Thymus (tissue), 11 donors: ENCODE measurements at regions not wholly inside any gene's neighbourhood (a gene's known extent, or its start where the extent isn't known, plus 50 kb on each side); places are given as distances from the start of the nearest gene placed in this dataset.

Source experiments
- DNase-seq, 9 donors: peaks; one replicate each; pipeline ENCODE4 v3.0.0-alpha.2; 2013; ENCODE audit warnings: low spot score in 9 of 9, low read depth in 6 of 9, missing footprints in 1 of 9
- H3K27ac ChIP-seq, 2 donors: one replicate each; pipeline ENCODE4 v1.5.1; 2013; ENCODE audit warnings: control low read depth in 1 of 2, low read depth in 1 of 2, low read length in 1 of 2, mild to moderate bottlenecking in 1 of 2, moderate library complexity in 1 of 2
- H3K27me3 ChIP-seq, 2 donors: one replicate each; pipeline ENCODE4 v1.5.1; 2013; ENCODE audit warnings: low read length in 1 of 2; ENCODE audit not compliant: control insufficient read depth in 2 of 2, insufficient read depth in 1 of 2
- H3K36me3 ChIP-seq, 2 donors: one replicate each; pipeline ENCODE4 v1.5.1; 2013; ENCODE audit warnings: low read length in 1 of 2, mild to moderate bottlenecking in 1 of 2, moderate library complexity in 1 of 2; ENCODE audit not compliant: control insufficient read depth in 2 of 2, insufficient read depth in 2 of 2
- H3K4me1 ChIP-seq, 2 donors: one replicate each; pipeline ENCODE4 v1.5.1; 2013; ENCODE audit warnings: low read length in 2 of 2; ENCODE audit not compliant: control insufficient read depth in 2 of 2, insufficient read depth in 2 of 2
- H3K4me3 ChIP-seq, 2 donors: one replicate each; pipeline ENCODE4 v1.5.1; 2013; ENCODE audit warnings: low read length in 2 of 2, control low read depth in 1 of 2, mild to moderate bottlenecking in 1 of 2
- H3K9me3 ChIP-seq, 2 donors: one replicate each; pipeline ENCODE4 v1.5.1; 2013; ENCODE audit warnings: low read length in 1 of 2, mild to moderate bottlenecking in 1 of 2; ENCODE audit not compliant: control insufficient read depth in 2 of 2, insufficient read depth in 1 of 2
- WGBS: extraction: QIAGEN DNeasy Blood & Tissue Kit; methylation state at CpG from one replicate; pipeline ENCODE4 v1.1.7; 2013; 5-methylcytosine and 5-hydroxymethylcytosine counted together
- donor health status: healthy.

DNA sequence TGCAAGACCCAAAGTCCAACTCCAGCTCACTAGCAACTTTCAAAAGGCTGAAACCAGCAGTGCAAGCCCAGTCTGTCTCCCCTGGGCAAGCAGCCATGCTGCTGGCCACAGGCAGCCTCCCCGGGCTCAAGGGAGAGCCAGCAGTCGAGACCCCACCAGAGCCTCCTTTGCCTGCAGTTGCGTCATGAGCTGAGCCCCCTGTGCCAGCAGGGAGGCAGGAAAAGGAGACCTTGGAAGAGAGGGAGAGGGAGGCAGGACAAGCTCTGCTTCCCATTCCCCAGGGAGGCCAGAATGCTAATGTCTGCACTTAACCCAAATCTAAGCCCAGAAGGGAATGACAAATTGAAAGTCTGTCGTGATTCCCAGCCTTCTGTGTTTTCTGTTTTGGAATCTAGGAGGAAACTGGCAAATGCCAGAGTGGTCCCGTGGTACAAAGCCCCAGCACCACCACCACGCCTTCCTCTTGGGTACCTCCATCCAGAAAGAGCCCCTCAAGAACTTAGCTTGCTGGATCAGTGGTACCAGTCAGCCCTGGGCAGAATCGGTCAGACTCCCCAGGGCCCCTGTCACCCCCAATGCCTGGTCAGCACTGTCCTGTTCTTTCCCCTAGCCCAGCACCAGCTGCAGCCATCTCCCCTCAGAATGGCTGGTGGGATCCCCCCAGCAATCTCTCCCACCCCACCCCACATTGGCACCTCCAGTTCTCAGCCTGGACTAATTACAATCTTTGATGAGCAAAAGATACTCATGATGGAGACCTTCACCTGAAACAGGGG is 99.3 kb upstream of the TNRC6C start:
- DNase-seq, result no peak
- H3K9me3 ChIP-seq, result peaks cover 0 to 4% of the 10 kb centered on the region in 2 donors
- 94% methylated on average over 7 of the region's 7 CpGs for WGBS

DNA sequence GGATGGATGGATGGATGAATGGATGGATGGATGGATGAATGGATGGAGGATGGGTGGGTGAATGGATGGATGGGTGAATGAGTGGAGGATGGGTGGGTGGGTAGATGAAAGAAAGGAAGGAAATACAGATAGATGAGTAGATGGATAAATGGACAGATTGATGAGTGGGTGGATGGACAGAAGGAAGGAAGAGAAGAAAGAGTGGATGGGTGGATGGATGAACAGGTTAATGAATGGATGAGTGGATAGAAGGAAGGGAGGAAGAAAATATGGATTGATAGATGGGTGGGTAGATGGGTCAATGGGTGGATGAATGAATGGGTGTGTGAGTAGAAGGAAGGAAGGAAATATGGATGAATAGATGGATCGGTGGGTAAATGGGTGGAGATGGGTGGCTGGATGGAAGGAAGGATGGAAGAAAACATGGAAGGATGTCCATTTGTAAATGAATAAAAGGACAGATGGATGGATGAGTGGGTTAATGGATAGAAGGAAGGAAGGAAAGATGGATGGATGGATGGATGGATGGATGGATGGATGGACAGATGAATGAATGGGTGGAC is 97.3 kb upstream of the TNRC6C start:
- Histone ChIP-seq H3K36me3 (no peaks in the 10 kb centered on the region), H3K9me3 (peaks cover 0 to 9% of the 10 kb centered on the region in 2 donors)
- 92% methylated on average over 1 of the region's 1 CpG for WGBS

More for the DNA sequence above, 99.3 kb upstream of the TNRC6C start:
- no peaks in the 10 kb centered on the region for H3K27me3 ChIP-seq
- no peak overlapping the region for H3K4me3 ChIP-seq
- no peak overlapping the region for H3K27ac ChIP-seq
- no peaks in the 10 kb centered on the region for H3K36me3 ChIP-seq
- H3K4me1 ChIP-seq, result peaks cover 42 to 79% of the 10 kb centered on the region in 2 donors

DNA sequence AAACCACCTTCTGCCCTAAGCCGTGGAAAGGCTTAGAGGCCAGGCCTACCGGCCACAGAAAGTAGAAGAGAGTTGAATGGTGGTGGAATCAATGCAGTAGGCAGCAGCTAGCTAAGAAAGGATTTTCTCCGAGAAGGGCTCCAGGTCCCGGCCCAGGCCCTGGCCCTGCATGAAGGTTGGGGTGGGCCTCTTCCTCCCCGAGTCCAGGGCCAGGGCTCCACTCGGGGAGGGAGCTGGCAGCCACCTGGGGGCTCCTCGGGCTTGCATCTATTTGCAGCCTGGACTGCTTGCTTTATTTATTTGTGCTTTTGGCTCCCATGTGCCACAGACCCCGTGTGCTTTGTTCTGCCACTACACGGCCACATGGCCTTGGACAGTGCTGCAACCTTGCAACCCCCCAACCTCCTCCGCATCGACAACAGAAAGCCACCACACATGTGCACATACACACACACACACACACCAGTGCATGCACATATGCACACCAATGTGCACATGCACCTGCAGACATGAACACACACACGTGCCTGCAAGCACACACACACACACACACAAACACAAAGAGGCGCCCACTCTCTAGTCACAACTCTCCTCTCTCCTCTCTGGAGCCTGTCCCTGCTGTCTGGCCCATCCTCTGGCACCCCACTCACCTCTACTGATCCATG is 96.4 kb upstream of the TNRC6C start:
- no peak for DNase-seq
- H3K4me3 ChIP-seq, result no peak overlapping the region
- peaks cover 0 to 5% of the 10 kb centered on the region in 2 donors for H3K9me3 ChIP-seq
- no peak overlapping the region for H3K27ac ChIP-seq
- 84% methylated on average over 13 of the region's 13 CpGs for WGBS
- H3K36me3 ChIP-seq, result no peaks in the 10 kb centered on the region
- H3K27me3 ChIP-seq, result peaks cover 0 to 2% of the 10 kb centered on the region in 2 donors
- peaks cover 31 to 67% of the 10 kb centered on the region in 2 donors for H3K4me1 ChIP-seq

More for the DNA sequence above, 97.3 kb upstream of the TNRC6C start:
- H3K27ac ChIP-seq, result no peak overlapping the region
- no peak for DNase-seq
- peaks cover 40 to 76% of the 10 kb centered on the region in 2 donors for H3K4me1 ChIP-seq
- peaks cover 0 to 2% of the 10 kb centered on the region in 2 donors for H3K27me3 ChIP-seq
- no peak overlapping the region for H3K4me3 ChIP-seq

DNA sequence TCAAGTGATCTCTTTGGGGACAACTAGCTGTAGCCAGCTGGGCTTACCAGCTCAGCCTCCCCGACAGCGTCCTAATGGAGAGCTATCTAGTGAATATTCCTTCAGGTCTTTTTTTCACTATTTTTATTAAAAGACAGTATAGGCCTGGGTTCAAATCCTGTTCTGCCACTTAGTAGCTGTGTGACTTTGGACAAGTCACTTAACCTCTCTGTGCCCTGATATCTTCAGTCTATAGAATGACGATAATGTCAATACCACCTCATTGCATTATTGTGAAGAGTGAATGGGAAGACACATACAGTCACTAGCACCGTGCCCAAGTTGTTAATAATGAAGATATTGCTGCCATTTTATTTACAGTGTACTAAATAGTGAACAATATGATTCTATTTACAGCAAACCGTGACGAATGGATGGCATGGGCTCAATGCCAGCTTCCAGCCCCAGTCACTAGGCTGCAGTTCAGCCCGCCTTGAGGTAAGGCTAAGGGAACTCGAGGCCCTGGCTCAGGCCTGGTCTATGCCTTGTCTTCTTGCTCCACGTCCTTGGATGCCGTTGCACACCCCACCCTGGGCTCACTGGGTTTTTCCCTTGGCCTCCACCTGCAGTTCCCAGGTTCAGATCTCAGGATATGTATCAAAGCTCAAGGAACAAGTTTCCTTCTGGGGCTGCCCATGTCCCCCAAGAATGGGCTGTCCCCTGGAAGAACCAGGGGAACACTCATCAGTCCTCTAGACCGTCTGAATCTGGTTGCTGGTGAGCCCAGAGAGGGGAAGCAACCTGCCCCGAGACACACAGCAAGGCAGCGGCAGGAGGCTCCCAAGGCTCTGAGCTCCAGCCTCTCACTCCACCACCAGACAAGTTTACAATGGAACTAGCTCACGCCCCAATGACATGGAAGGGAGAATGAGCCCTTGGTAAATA is 95.4 kb upstream of the TNRC6C start:
- Histone ChIP-seq H3K27me3 (peaks cover 0 to 6% of the 10 kb centered on the region in 2 donors), H3K9me3 (peaks cover 0 to 10% of the 10 kb centered on the region in 2 donors), H3K27ac (no peak overlapping the region), H3K4me3 (no peak overlapping the region), H3K36me3 (no peaks in the 10 kb centered on the region), H3K4me1 (peaks cover 23 to 62% of the 10 kb centered on the region in 2 donors)
- DNase-seq, result no peak
- 94% methylated on average over 14 of the region's 14 CpGs for WGBS

DNA sequence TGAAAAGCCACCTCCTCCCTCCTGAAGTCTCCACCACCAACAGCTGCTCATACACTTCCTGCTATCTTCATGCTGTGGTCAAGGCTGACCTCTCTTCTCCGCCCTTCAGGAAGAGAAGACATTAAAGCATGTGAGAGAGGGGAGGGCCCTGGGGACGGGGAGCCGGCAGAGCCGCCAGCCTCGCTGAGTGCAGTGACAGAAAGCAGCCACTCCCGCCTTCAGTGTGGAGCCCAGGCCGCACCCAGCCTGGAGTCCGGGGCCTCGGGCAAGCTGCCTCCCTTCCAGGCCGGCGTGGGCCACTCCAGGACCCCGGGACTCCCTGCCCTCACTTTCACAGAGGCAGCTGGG is 94.7 kb upstream of the TNRC6C start:
- Histone ChIP-seq H3K4me1 (peaks cover 20 to 56% of the 10 kb centered on the region in 2 donors), H3K9me3 (peaks cover 0 to 10% of the 10 kb centered on the region in 2 donors), H3K4me3 (no peak overlapping the region), H3K27ac (no peak overlapping the region), H3K27me3 (peaks cover 0 to 6% of the 10 kb centered on the region in 2 donors), H3K36me3 (no peaks in the 10 kb centered on the region)
- 55% methylated on average over 12 of the region's 12 CpGs for WGBS
- DNase-seq, result no peak

GRCh38 chr17:77864234-77865111 is 94.0 kb upstream of the TNRC6C start:
- H3K4me1 ChIP-seq, result peaks cover 23 to 58% of the 10 kb centered on the region in 2 donors
- 58% methylated on average over 21 of the region's 21 CpGs for WGBS
- H3K36me3 ChIP-seq, result no peaks in the 10 kb centered on the region
- no peak overlapping the region for H3K27ac ChIP-seq
- H3K4me3 ChIP-seq, result no peak overlapping the region
- peaks cover 0 to 10% of the 10 kb centered on the region in 2 donors for H3K9me3 ChIP-seq
- H3K27me3 ChIP-seq, result peaks cover 0 to 6% of the 10 kb centered on the region in 2 donors
- DNase-seq, result peak in 1 of 9 donors; percentile 69

GRCh38 chr17:77865112-77865611 is 93.3 kb upstream of the TNRC6C start:
- 93% methylated on average over 22 of the region's 22 CpGs for WGBS
- Histone ChIP-seq H3K27ac (no peak overlapping the region), H3K27me3 (peaks cover 0 to 6% of the 10 kb centered on the region in 2 donors), H3K36me3 (no peaks in the 10 kb centered on the region), H3K4me3 (no peak overlapping the region), H3K4me1 (peaks cover 27 to 64% of the 10 kb centered on the region in 2 donors), H3K9me3 (peaks cover 0 to 10% of the 10 kb centered on the region in 2 donors)
- no peak for DNase-seq

DNA sequence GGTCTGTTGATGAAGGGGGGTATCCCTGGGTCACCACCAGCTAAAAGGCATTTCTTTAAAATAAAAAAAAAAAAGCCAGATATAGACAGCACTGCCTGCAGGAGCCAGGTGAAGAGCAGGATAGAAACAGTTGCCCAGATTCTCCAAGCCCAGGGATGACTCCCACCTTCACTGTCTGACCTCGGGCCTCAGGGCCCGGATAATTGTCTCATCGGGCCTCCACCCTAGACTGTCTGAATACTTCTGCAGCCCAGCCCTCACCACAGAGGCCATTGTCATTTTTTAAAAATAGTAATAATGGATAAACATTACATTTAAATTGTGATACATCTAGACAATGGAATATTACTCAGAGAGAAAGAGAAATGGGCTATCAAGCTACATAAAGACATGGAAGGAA is 92.8 kb upstream of the TNRC6C start:
- no peak for DNase-seq
- Histone ChIP-seq H3K27me3 (peaks cover 0 to 6% of the 10 kb centered on the region in 2 donors), H3K4me3 (no peak overlapping the region), H3K4me1 (peaks cover 27 to 68% of the 10 kb centered on the region in 2 donors), H3K36me3 (no peaks in the 10 kb centered on the region), H3K27ac (no peak overlapping the region), H3K9me3 (peaks cover 0 to 10% of the 10 kb centered on the region in 2 donors)
- WGBS, result 97% methylated on average over 3 of the region's 3 CpGs
